ENCODE measurements at regions not wholly inside any gene's neighbourhood (a gene's known extent, or its start where the extent isn't known, plus 50 kb on each side); places are given as distances from the start of the nearest gene placed in this dataset.

- no peak overlapping the region for H2BK5ac ChIP-seq (ENCODE audit: low read depth, low read length, poor library complexity, severe bottlenecking)
- no peak overlapping the region for H2AK5ac ChIP-seq (ENCODE audit: low read length, severe bottlenecking)
- no peak overlapping the region for H2BK12ac ChIP-seq (ENCODE audit: low read length in 2 of 2)
- no peak overlapping the region for H3K4ac ChIP-seq (ENCODE audit: low read depth in 1 of 2, low read length in 2 of 2)
- no peak overlapping the region for H4K91ac ChIP-seq (ENCODE audit: low read length)
- H3K4me2 ChIP-seq (ENCODE audit: low read length, poor library complexity, severe bottlenecking) = no peak overlapping the region
- H4K8ac ChIP-seq (ENCODE audit: low read length) = no peak overlapping the region
- no peak overlapping the region for H2AFZ ChIP-seq (ENCODE audit: low read depth, low read length)
- no peaks in the 10 kb centered on the region for H3K36me3 ChIP-seq (ENCODE audit: control insufficient read depth in 1 of 2, insufficient read depth in 2 of 2, low read depth in 1 of 2, low read length in 2 of 2)
- no peak overlapping the region for H3K18ac ChIP-seq (ENCODE audit: low read depth in 1 of 2, low read length in 2 of 2)
- H3K79me1 ChIP-seq (replicated peaks; ENCODE audit: low read length, poor library complexity, severe bottlenecking) = no peaks in the 10 kb centered on the region
- H2BK120ac ChIP-seq (ENCODE audit: low read depth, low read length) = no peak overlapping the region
- WGBS = no CpG with 5 or more reads among the region's 3 CpGs
- H3K14ac ChIP-seq (ENCODE audit: low read length in 2 of 2) = no peak overlapping the region
- no peak overlapping the region for H3K27ac ChIP-seq (ENCODE audit: low read length, poor library complexity, severe bottlenecking)
- no peaks in the 10 kb centered on the region for H3K9me3 ChIP-seq (ENCODE audit: control insufficient read depth, low read length)
- no peak for DNase-seq
- H3K23ac ChIP-seq (ENCODE audit: low read length in 2 of 2) = no peak overlapping the region
- H3K27me3 ChIP-seq (ENCODE audit: control insufficient read depth in 1 of 2, insufficient read depth in 1 of 2, low read length in 2 of 2) = peaks cover 0 to 3% of the 10 kb centered on the region in 2 experiments
- H3K4me1 ChIP-seq (ENCODE audit: control insufficient read depth, insufficient read depth, low read depth, low read length) = no peaks in the 10 kb centered on the region
- no peak overlapping the region for H2BK15ac ChIP-seq (ENCODE audit: low read depth, poor library complexity, severe bottlenecking)
- no peak overlapping the region for H3K4me3 ChIP-seq (ENCODE audit: insufficient read depth in 1 of 2, low read depth in 1 of 2, low read length in 2 of 2)
- H3K9ac ChIP-seq (ENCODE audit: low read length) = no peak overlapping the region
Measured at GRCh38 chrX:137263374-137263773, 229.6 kb upstream of the GPR101 start.

- Histone ChIP-seq H3K14ac (ENCODE audit: low read length in 2 of 2) (no peak overlapping the region), H3K4me1 (ENCODE audit: control insufficient read depth, insufficient read depth, low read depth, low read length) (no peaks in the 10 kb centered on the region), H3K4ac (ENCODE audit: low read depth in 1 of 2, low read length in 2 of 2) (no peak overlapping the region), H2BK120ac (ENCODE audit: low read depth, low read length) (no peak overlapping the region), H3K4me3 (ENCODE audit: insufficient read depth in 1 of 2, low read depth in 1 of 2, low read length in 2 of 2) (no peak overlapping the region), H2AFZ (ENCODE audit: low read depth, low read length) (no peak overlapping the region), H3K23ac (ENCODE audit: low read length in 2 of 2) (no peak overlapping the region), H3K4me2 (ENCODE audit: low read length, poor library complexity, severe bottlenecking) (no peak overlapping the region), H3K79me1 (replicated peaks; ENCODE audit: low read length, poor library complexity, severe bottlenecking) (no peaks in the 10 kb centered on the region), H2BK12ac (ENCODE audit: low read length in 2 of 2) (no peak overlapping the region), H4K91ac (ENCODE audit: low read length) (no peak overlapping the region), H3K9ac (ENCODE audit: low read length) (no peak overlapping the region), H3K18ac (ENCODE audit: low read depth in 1 of 2, low read length in 2 of 2) (no peak overlapping the region), H4K8ac (ENCODE audit: low read length) (no peak overlapping the region), H3K27me3 (ENCODE audit: control insufficient read depth in 1 of 2, insufficient read depth in 1 of 2, low read length in 2 of 2) (no peaks in the 10 kb centered on the region), H2BK5ac (ENCODE audit: low read depth, low read length, poor library complexity, severe bottlenecking) (no peak overlapping the region), H3K36me3 (ENCODE audit: control insufficient read depth in 1 of 2, insufficient read depth in 2 of 2, low read depth in 1 of 2, low read length in 2 of 2) (no peaks in the 10 kb centered on the region), H2BK15ac (ENCODE audit: low read depth, poor library complexity, severe bottlenecking) (no peak overlapping the region), H2AK5ac (ENCODE audit: low read length, severe bottlenecking) (no peak overlapping the region), H3K9me3 (ENCODE audit: control insufficient read depth, low read length) (no peaks in the 10 kb centered on the region), H3K27ac (ENCODE audit: low read length, poor library complexity, severe bottlenecking) (no peak overlapping the region)
- WGBS = 100% methylated on average over 1 of the region's 2 CpGs
- no peak for DNase-seq
Measured at GRCh38 chrX:137245183-137245582, 211.4 kb upstream of the GPR101 start.

DNA sequence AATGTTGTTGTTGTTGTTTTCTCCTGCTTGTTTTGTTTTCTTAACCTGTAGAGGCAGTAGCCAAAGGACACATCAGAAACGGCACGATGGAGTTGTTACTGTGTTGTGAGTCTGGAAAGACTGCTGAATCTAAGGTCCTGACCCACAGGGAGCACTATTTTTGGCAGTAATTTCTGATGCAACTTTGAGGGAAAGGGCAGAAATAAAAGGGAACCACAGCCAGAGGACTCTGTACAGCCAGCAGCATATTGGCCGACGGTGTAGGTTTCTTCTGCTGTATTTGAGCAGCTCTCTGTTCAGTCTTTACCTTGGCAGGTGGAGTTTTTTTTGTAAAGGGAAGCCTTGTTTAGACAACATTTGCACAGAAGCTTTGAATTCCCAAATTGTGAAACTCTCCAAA, 203.0 kb upstream of the GPR101 start:
- Histone ChIP-seq H2BK5ac (ENCODE audit: low read depth, low read length, poor library complexity, severe bottlenecking) (no peak overlapping the region), H2BK15ac (ENCODE audit: low read depth, poor library complexity, severe bottlenecking) (no peak overlapping the region)
- WGBS = 71% methylated on average over 3 of the region's 4 CpGs

GRCh38 chrX:137234651-137235402, 201.0 kb upstream of the GPR101 start:
- peaks cover 0 to 4% of the 10 kb centered on the region in 2 experiments for H3K27me3 ChIP-seq (ENCODE audit: control insufficient read depth in 1 of 2, insufficient read depth in 1 of 2, low read length in 2 of 2)
- H3K18ac ChIP-seq (ENCODE audit: low read depth in 1 of 2, low read length in 2 of 2) = no peak overlapping the region
- no peak overlapping the region for H2BK12ac ChIP-seq (ENCODE audit: low read length in 2 of 2)
- H3K4me3 ChIP-seq (ENCODE audit: insufficient read depth in 1 of 2, low read depth in 1 of 2, low read length in 2 of 2) = no peak overlapping the region
- H3K79me1 ChIP-seq (replicated peaks; ENCODE audit: low read length, poor library complexity, severe bottlenecking) = no peaks in the 10 kb centered on the region
- H3K36me3 ChIP-seq (ENCODE audit: control insufficient read depth in 1 of 2, insufficient read depth in 2 of 2, low read depth in 1 of 2, low read length in 2 of 2) = no peaks in the 10 kb centered on the region
- no peak overlapping the region for H4K91ac ChIP-seq (ENCODE audit: low read length)
- H2BK5ac ChIP-seq (ENCODE audit: low read depth, low read length, poor library complexity, severe bottlenecking) = no peak overlapping the region
- no peak overlapping the region for H3K14ac ChIP-seq (ENCODE audit: low read length in 2 of 2)
- H2BK120ac ChIP-seq (ENCODE audit: low read depth, low read length) = no peak overlapping the region
- H3K23ac ChIP-seq (ENCODE audit: low read length in 2 of 2) = no peak overlapping the region
- H3K4me2 ChIP-seq (ENCODE audit: low read length, poor library complexity, severe bottlenecking) = no peak overlapping the region
- no peak overlapping the region for H3K27ac ChIP-seq (ENCODE audit: low read length, poor library complexity, severe bottlenecking)
- no peak for DNase-seq
- no peak overlapping the region for H3K9ac ChIP-seq (ENCODE audit: low read length)
- no peak overlapping the region for H3K4ac ChIP-seq (ENCODE audit: low read depth in 1 of 2, low read length in 2 of 2)
- H2BK15ac ChIP-seq (ENCODE audit: low read depth, poor library complexity, severe bottlenecking) = no peak overlapping the region
- no peak overlapping the region for H4K8ac ChIP-seq (ENCODE audit: low read length)
- WGBS = 70% methylated on average over 4 of the region's 6 CpGs
- H2AFZ ChIP-seq (ENCODE audit: low read depth, low read length) = no peak overlapping the region
- H3K9me3 ChIP-seq (ENCODE audit: control insufficient read depth, low read length) = no peaks in the 10 kb centered on the region
- no peaks in the 10 kb centered on the region for H3K4me1 ChIP-seq (ENCODE audit: control insufficient read depth, insufficient read depth, low read depth, low read length)
- no peak overlapping the region for H2AK5ac ChIP-seq (ENCODE audit: low read length, severe bottlenecking)

More for the DNA sequence above, 203.0 kb upstream of the GPR101 start:
- Histone ChIP-seq H3K9ac (ENCODE audit: low read length) (no peak overlapping the region), H3K4ac (ENCODE audit: low read depth in 1 of 2, low read length in 2 of 2) (no peak overlapping the region), H3K4me2 (ENCODE audit: low read length, poor library complexity, severe bottlenecking) (no peak overlapping the region), H3K36me3 (ENCODE audit: control insufficient read depth in 1 of 2, insufficient read depth in 2 of 2, low read depth in 1 of 2, low read length in 2 of 2) (no peaks in the 10 kb centered on the region), H4K91ac (ENCODE audit: low read length) (no peak overlapping the region), H2BK120ac (ENCODE audit: low read depth, low read length) (no peak overlapping the region), H3K4me3 (ENCODE audit: insufficient read depth in 1 of 2, low read depth in 1 of 2, low read length in 2 of 2) (no peak overlapping the region), H3K14ac (ENCODE audit: low read length in 2 of 2) (no peak overlapping the region), H4K8ac (ENCODE audit: low read length) (no peak overlapping the region), H3K18ac (ENCODE audit: low read depth in 1 of 2, low read length in 2 of 2) (no peak overlapping the region), H2AFZ (ENCODE audit: low read depth, low read length) (no peak overlapping the region), H3K4me1 (ENCODE audit: control insufficient read depth, insufficient read depth, low read depth, low read length) (no peaks in the 10 kb centered on the region), H3K27ac (ENCODE audit: low read length, poor library complexity, severe bottlenecking) (no peak overlapping the region), H3K79me1 (replicated peaks; ENCODE audit: low read length, poor library complexity, severe bottlenecking) (no peaks in the 10 kb centered on the region), H3K27me3 (ENCODE audit: control insufficient read depth in 1 of 2, insufficient read depth in 1 of 2, low read length in 2 of 2) (peaks cover 0 to 4% of the 10 kb centered on the region in 2 experiments), H2AK5ac (ENCODE audit: low read length, severe bottlenecking) (no peak overlapping the region), H3K9me3 (ENCODE audit: control insufficient read depth, low read length) (no peaks in the 10 kb centered on the region), H2BK12ac (ENCODE audit: low read length in 2 of 2) (no peak overlapping the region), H3K23ac (ENCODE audit: low read length in 2 of 2) (no peak overlapping the region)
- DNase-seq = no peak
